ENCODE measurements at regions not wholly inside any gene's neighbourhood (a gene's known extent, or its start where the extent isn't known, plus 50 kb on each side); places are given as distances from the start of the nearest gene placed in this dataset.

- no peak for DNase-seq (ENCODE audit: low read depth)
- no peak for TF ChIP-seq CTCF (IDR thresholded peaks at IDR 0.05; ENCODE audit: insufficient read depth, low read depth, low read length, missing control alignments)
- H3K4me3 ChIP-seq (ENCODE audit: low read length): no peak overlapping the region
These were observed 431.7 kb upstream of the KLF6 start for GRCh38 chr10:4216726-4217125.

GRCh38 chr10:4215963-4216575, 431.1 kb upstream of the KLF6 start:
- H3K4me3 ChIP-seq (ENCODE audit: low read length): no peak overlapping the region
- TF ChIP-seq CTCF (IDR thresholded peaks at IDR 0.05; ENCODE audit: insufficient read depth, low read depth, low read length, missing control alignments): no peak
- no peak for DNase-seq (ENCODE audit: low read depth)

- no peak for TF ChIP-seq CTCF (IDR thresholded peaks at IDR 0.05; ENCODE audit: insufficient read depth, low read depth, low read length, missing control alignments)
- H3K4me3 ChIP-seq (ENCODE audit: low read length): no peak overlapping the region
- DNase-seq (ENCODE audit: low read depth): no peak
These were observed 430.5 kb upstream of the KLF6 start for GRCh38 chr10:4215485-4215884.

- DNase-seq (ENCODE audit: low read depth): no peak
- no peak overlapping the region for H3K4me3 ChIP-seq (ENCODE audit: low read length)
- TF ChIP-seq CTCF (IDR thresholded peaks at IDR 0.05; ENCODE audit: insufficient read depth, low read depth, low read length, missing control alignments): no peak
These were observed 429.9 kb upstream of the KLF6 start for GRCh38 chr10:4214908-4215307.

- TF ChIP-seq CTCF (IDR thresholded peaks at IDR 0.05; ENCODE audit: insufficient read depth, low read depth, low read length, missing control alignments): no peak
- no peak overlapping the region for H3K4me3 ChIP-seq (ENCODE audit: low read length)
- peak; percentile 49 for DNase-seq (ENCODE audit: low read depth)
These were observed 428.4 kb upstream of the KLF6 start for GRCh38 chr10:4213441-4213840.

GRCh38 chr10:4212111-4212630, 427.2 kb upstream of the KLF6 start:
- DNase-seq (ENCODE audit: low read depth): no peak
- no peak for TF ChIP-seq CTCF (IDR thresholded peaks at IDR 0.05; ENCODE audit: insufficient read depth, low read depth, low read length, missing control alignments)
- H3K4me3 ChIP-seq (ENCODE audit: low read length): no peak overlapping the region

- no peak for TF ChIP-seq CTCF (IDR thresholded peaks at IDR 0.05; ENCODE audit: insufficient read depth, low read depth, low read length, missing control alignments)
- no peak overlapping the region for H3K4me3 ChIP-seq (ENCODE audit: low read length)
- no peak for DNase-seq (ENCODE audit: low read depth)
These were observed 423.5 kb upstream of the KLF6 start for GRCh38 chr10:4208499-4208898.
